ENCODE measurements at regions not wholly inside any gene's neighbourhood (a gene's known extent, or its start where the extent isn't known, plus 50 kb on each side); places are given as distances from the start of the nearest gene placed in this dataset.

- intact Hi-C loops (cut with micrococcal nuclease) = no loop called here
Measured at GRCh38 chr7:130987092-130987491, 253.1 kb upstream of the KLF14 start.

- intact Hi-C loops (cut with micrococcal nuclease) = no loop called here
Measured at GRCh38 chr7:130988443-130988842, 254.4 kb upstream of the KLF14 start.

GRCh38 chr7:130989101-130989795 lies 255.2 kb upstream of the KLF14 start:
- intact Hi-C loops (cut with micrococcal nuclease) = no loop called here

GRCh38 chr7:130990178-130990832 lies 256.3 kb upstream of the KLF14 start:
- intact Hi-C loops (cut with micrococcal nuclease) = no loop called here

- intact Hi-C loops (cut with micrococcal nuclease) = no loop called here
Measured at GRCh38 chr7:130993671-130994365, 259.8 kb upstream of the KLF14 start.

- intact Hi-C loops (cut with micrococcal nuclease) = loop anchor here (5.0 kb wide), 1 partner anchor 38 kb away; no protein-coding TSS in a partner anchor
Measured at GRCh38 chr7:130994378-130995115, 260.5 kb upstream of the KLF14 start.

GRCh38 chr7:130995252-130996081 lies 261.5 kb upstream of the KLF14 start:
- intact Hi-C loops (cut with micrococcal nuclease) = loop anchor here (2.0 to 5.0 kb wide), 2 partner anchors 13 to 37 kb away; no protein-coding TSS in a partner anchor

- intact Hi-C loops (cut with micrococcal nuclease) = loop anchor here (2.0 to 5.0 kb wide), 2 partner anchors 14 to 36 kb away; no protein-coding TSS in a partner anchor
Measured at GRCh38 chr7:130996205-130996832, 262.3 kb upstream of the KLF14 start.

- intact Hi-C loops (cut with micrococcal nuclease) = loop anchor here (1.0 to 5.0 kb wide), 3 partner anchors 11 to 35 kb away; no protein-coding TSS in a partner anchor
Measured at GRCh38 chr7:130996833-130997231, 262.8 kb upstream of the KLF14 start.

GRCh38 chr7:130998993-130999602 lies 265.1 kb upstream of the KLF14 start:
- intact Hi-C loops (cut with micrococcal nuclease) = loop anchor here (5.0 kb wide), 1 partner anchor 33 kb away; no protein-coding TSS in a partner anchor

- intact Hi-C loops (cut with micrococcal nuclease) = loop anchor here (5.0 kb wide), 1 partner anchor 32 kb away; no protein-coding TSS in a partner anchor
Measured at GRCh38 chr7:130999926-131000325, 265.9 kb upstream of the KLF14 start.

- intact Hi-C loops (cut with micrococcal nuclease) = no loop called here
Measured at GRCh38 chr7:131000389-131000788, 266.4 kb upstream of the KLF14 start.

- intact Hi-C loops (cut with micrococcal nuclease) = no loop called here
Measured at GRCh38 chr7:131000873-131001272, 266.9 kb upstream of the KLF14 start.

- intact Hi-C loops (cut with micrococcal nuclease) = no loop called here
Measured at GRCh38 chr7:131002600-131002999, 268.6 kb upstream of the KLF14 start.

GRCh38 chr7:131003634-131004033 lies 269.6 kb upstream of the KLF14 start:
- intact Hi-C loops (cut with micrococcal nuclease) = no loop called here

GRCh38 chr7:131004371-131004770 lies 270.4 kb upstream of the KLF14 start:
- intact Hi-C loops (cut with micrococcal nuclease) = no loop called here

- intact Hi-C loops (cut with micrococcal nuclease) = loop anchor here (1.0 kb wide), 5 partner anchors 25 to 110 kb away; no protein-coding TSS in a partner anchor
Measured at GRCh38 chr7:131007439-131008330, 273.7 kb upstream of the KLF14 start.
